MCF 10A (cell line): ENCODE measurements at regions not wholly inside any gene's neighbourhood (a gene's known extent, or its start where the extent isn't known, plus 50 kb on each side); places are given as distances from the start of the nearest gene placed in this dataset.
A peak's percentile ranks its signal among the peaks of the same experiment; 100 is the strongest.

Experiments
- BruUV-seq: library from RNA; stranded (reverse); fragments of 400-500 nt; replicated peaks from 2 replicates; lab custom pipeline; 2021; lab: Mats Ljungman, UMichigan
- CTCF ChIA-PET: fragments of 300-600 bp; sonication (Branson Sonifier 250); formaldehyde crosslinking; extraction: SDS; loops from one replicate; lab custom pipeline; 2021; ENCODE audit warnings: antibody characterized with exemption, inconsistent platforms; lab: Yijun Ruan, JAX
- POLR2A ChIA-PET: fragments of 300-600, 350-650 bp; sonication (Branson Sonifier 250); formaldehyde crosslinking; extraction: SDS; loops from one replicate; lab custom pipeline; 2020; ENCODE audit warnings: antibody characterized with exemption, inconsistent platforms; lab: Yijun Ruan, JAX
- DNase-seq: peaks from one replicate; pipeline ENCODE4 v3.0.0-alpha.2; 2018; ENCODE audit not compliant: unreplicated experiment
- H3K27ac Mint-ChIP-seq: one replicate; pipeline ENCODE4 v1.8.0; 2022; ENCODE audit warnings: mild to moderate bottlenecking, low read depth, mixed read lengths; ENCODE audit not compliant: unreplicated experiment
- H3K27me3 Mint-ChIP-seq: one replicate; pipeline ENCODE4 v1.8.0; 2022; ENCODE audit warnings: mixed read lengths; ENCODE audit not compliant: insufficient read depth, unreplicated experiment
- H3K36me3 Mint-ChIP-seq: one replicate; pipeline ENCODE4 v1.8.0; 2022; ENCODE audit warnings: mild to moderate bottlenecking, moderate library complexity, mixed read lengths; ENCODE audit not compliant: insufficient read depth, unreplicated experiment
- H3K4me1 Mint-ChIP-seq: one replicate; pipeline ENCODE4 v1.8.0; 2022; ENCODE audit warnings: mixed read lengths; ENCODE audit not compliant: insufficient read depth, unreplicated experiment
- H3K4me3 Mint-ChIP-seq: one replicate; pipeline ENCODE4 v1.8.0; 2022; ENCODE audit warnings: mild to moderate bottlenecking, moderate library complexity, mixed read lengths; ENCODE audit not compliant: unreplicated experiment
- H3K9me3 Mint-ChIP-seq: one replicate; pipeline ENCODE4 v1.8.0; 2022; ENCODE audit warnings: mixed read lengths; ENCODE audit not compliant: unreplicated experiment
- CTCF ChIP-seq: fragments of 200-600 bp; IDR thresholded peaks from one replicate; pipeline ENCODE4 v1.8.0; 2022; ENCODE audit warnings: antibody characterized with exemption, mild to moderate bottlenecking; ENCODE audit not compliant: unreplicated experiment
- intact Hi-C: fragments of 100-400 bp; cut with micrococcal nuclease; formaldehyde crosslinking; loops from 2 replicates; pipeline ENCODE4 v1.14.1; 2022

GRCh38 chr10:8445353-8445752 is 390.9 kb downstream of the GATA3 start:
- no peak for TF ChIP-seq CTCF
- Mint-ChIP-seq H3K27ac (no peak overlapping the region), H3K9me3 (no peaks in the 10 kb centered on the region), H3K36me3 (no peaks in the 10 kb centered on the region), H3K4me3 (no peak overlapping the region), H3K4me1 (no peaks in the 10 kb centered on the region), H3K27me3 (peaks cover 11% of the 10 kb centered on the region)
- ChIA-PET CTCF (no interaction called here), POLR2A (no interaction called here)
- DNase-seq = no peak
- intact Hi-C loops = no loop called here
- no TSS peak for BruUV-seq

GRCh38 chr10:8449909-8450308 is 395.4 kb downstream of the GATA3 start:
- Mint-ChIP-seq H3K27me3 (no peaks in the 10 kb centered on the region), H3K4me3 (no peak overlapping the region), H3K36me3 (no peaks in the 10 kb centered on the region), H3K4me1 (peaks cover 11% of the 10 kb centered on the region), H3K9me3 (no peaks in the 10 kb centered on the region), H3K27ac (no peak overlapping the region)
- POLR2A ChIA-PET = interaction anchor here (0.6 kb wide), 2 partner anchors 431 to 979 kb away, joined by 3 read pairs; no protein-coding TSS in a partner anchor
- TF ChIP-seq CTCF = no peak
- no TSS peak for BruUV-seq
- intact Hi-C loops = no loop called here
- DNase-seq = no peak
- CTCF ChIA-PET = interaction anchor here (1.2 kb wide), 1 partner anchor 19 kb away, joined by 4 read pairs; no protein-coding TSS in a partner anchor

- Mint-ChIP-seq H3K4me3 (no peak overlapping the region), H3K9me3 (no peaks in the 10 kb centered on the region), H3K4me1 (peaks cover 11% of the 10 kb centered on the region), H3K27ac (peak overlapping the region; percentile 49), H3K27me3 (no peaks in the 10 kb centered on the region), H3K36me3 (no peaks in the 10 kb centered on the region)
- CTCF ChIA-PET = no interaction called here
- DNase-seq = peak; percentile 33
- TF ChIP-seq CTCF = no peak
- intact Hi-C loops = no loop called here
- POLR2A ChIA-PET = interaction anchor here (0.6 to 1.2 kb wide), 3 partner anchors 10 to 13 kb away, joined by 3 read pairs; no protein-coding TSS in a partner anchor
- BruUV-seq = no TSS peak
Measured at GRCh38 chr10:8453587-8453986, 399.1 kb downstream of the GATA3 start.

- TF ChIP-seq CTCF = no peak
- Mint-ChIP-seq H3K27ac (peak overlapping the region; percentile 57), H3K4me1 (peaks cover 11% of the 10 kb centered on the region), H3K4me3 (no peak overlapping the region), H3K27me3 (no peaks in the 10 kb centered on the region), H3K9me3 (no peaks in the 10 kb centered on the region), H3K36me3 (no peaks in the 10 kb centered on the region)
- ChIA-PET CTCF (no interaction called here), POLR2A (no interaction called here)
- BruUV-seq = no TSS peak
- no peak for DNase-seq
- intact Hi-C loops = no loop called here
Measured at GRCh38 chr10:8454357-8454756, 399.9 kb downstream of the GATA3 start.
